GM19193 (cell line): ENCODE measurements at regions not wholly inside any gene's neighbourhood (a gene's known extent, or its start where the extent isn't known, plus 50 kb on each side); places are given as distances from the start of the nearest gene placed in this dataset.

ENCODE experiments used
- POLR2A ChIP-seq: IDR thresholded peaks from 4 replicates; pipeline ENCODE4 v1.6.1; 2011; ENCODE audit not compliant: insufficient read depth, insufficient read length; ENCODE audit errors: extremely low read depth

DNA sequence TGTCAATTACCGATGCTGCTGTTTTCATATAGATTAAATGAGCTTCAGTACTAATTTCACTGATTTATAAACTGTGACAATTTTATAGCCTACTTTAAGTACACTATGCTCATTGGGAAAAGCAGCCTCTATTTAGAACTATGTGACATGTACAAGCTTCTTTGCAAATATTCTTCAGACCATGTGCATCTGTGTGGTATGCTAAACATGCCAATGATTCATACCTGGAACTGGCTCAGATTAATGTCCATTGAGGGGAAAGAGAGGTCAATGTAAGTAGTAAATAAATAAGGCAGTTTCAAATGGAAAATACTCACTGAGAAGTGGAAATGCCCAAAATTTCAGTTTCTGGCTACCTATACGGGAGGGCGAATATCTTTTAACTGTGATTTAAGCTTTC lies 777.7 kb downstream of the C6orf118 start:
- TF ChIP-seq POLR2A: no peak

DNA sequence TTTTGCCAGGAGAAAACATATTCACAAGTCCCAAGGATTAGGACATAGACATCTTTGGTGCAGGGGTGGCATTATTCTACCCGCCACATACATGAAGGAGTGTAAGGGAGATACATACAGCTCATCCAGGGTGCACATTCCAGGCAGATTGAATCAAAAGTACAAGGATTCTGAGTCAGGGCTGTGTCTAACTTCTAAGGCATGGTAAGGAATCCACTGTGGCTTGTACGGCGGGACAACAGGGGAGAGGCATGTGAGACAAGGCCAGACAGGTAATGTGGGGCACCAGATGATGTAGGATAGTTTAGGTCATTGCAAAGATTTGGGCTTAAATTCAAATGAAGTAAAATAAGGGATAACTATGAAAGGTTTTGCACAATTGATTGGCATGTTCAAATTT lies 780.9 kb downstream of the C6orf118 start:
- TF ChIP-seq POLR2A: no peak

DNA sequence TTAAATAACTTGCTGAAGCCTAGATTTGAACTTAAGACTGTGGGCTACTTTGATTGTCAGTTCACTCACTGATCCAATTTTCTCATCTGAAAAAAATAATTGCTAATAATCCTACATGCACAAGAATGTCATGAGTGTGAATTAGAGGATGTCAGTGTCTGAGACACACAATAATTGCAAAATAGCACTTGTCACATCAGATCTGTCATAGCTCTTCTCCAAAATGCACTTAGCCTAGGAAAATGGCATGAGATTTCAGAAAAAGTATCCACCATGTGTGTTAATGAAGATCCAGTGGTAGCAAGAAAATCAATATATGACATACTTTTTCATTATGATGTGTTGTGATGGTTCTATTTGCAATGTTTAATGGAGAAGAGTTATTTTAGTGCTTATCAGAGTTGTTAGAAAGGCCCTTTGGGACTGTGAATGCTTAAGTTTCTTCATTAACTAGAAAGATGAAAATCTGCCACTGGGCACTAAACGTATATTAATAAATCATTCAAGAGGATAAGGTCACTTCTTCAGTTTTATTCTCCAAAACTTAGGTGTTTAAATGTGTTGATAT lies 786.2 kb downstream of the C6orf118 start:
- TF ChIP-seq POLR2A: no peak

DNA sequence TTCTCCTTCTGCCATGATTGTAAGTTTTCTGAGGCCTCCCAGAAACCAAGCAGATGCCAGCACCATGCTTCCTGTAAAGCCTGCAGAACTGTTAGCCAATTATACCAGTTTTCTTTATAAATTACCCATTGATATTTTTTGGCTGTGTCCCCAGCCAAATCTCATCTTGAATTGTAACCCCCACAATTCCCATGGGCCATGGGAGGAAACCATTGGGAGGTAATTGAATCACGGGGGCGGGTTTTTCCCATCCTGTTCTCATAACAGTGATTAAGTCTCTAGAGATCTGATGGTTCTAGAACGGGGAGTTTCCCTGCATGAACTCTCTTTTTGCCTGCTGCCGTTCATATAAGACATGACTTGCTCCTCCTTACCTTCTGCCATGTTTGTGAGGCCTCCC lies 788.5 kb downstream of the C6orf118 start:
- TF ChIP-seq POLR2A: no peak

DNA sequence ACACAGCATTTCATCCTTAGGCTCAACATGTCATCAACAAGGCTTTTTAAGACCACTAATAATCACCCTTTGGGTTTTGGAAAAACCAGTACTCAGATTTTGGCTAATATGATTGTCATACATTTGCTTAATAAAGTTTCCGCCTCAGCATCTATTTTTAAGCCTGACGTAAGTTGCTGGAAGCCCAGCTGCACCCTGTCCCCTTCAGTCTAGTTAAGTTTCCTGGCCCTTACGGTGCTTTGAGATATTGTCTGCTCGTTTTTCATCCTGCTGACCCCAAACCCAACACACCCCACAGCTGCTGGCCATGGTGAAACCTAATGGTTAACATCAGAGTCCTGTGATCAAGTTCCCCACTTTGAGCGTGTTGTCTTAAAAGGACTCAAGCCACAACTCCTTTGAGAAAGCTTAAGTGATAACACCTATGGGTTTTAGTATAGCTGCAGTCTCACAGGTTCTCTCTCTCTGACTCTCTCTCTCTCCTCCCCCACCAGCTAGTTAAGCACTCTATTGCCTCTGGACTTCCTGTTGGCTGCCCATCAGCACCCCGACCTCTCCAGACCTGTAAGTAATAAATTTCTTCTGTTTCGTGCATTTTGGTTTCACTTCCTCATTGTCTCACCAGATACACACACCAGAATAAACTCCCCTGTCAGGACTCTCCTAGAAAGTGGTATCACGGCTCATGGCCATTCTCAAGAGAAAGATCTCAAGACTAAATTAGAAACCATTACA lies 802.0 kb downstream of the C6orf118 start:
- TF ChIP-seq POLR2A: no peak

DNA sequence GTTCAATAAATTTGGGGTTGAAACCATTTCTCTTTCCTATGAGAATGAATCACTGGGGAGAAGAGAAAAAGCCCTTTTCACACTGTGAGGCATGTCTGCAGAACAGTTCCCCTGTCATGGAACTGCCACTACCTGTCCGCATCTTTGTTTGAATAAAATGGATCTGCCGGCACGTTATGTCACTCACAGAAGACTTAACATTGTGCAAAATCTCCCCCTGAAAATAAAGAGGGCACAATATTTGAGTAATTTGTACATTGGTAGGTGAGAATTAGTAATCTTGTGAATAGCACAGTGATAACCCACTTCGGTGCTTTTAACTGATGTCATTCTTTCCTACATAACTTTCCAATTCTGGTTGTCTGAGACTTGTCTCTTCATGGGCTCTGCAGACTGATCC lies 804.0 kb downstream of the C6orf118 start:
- no peak for TF ChIP-seq POLR2A

DNA sequence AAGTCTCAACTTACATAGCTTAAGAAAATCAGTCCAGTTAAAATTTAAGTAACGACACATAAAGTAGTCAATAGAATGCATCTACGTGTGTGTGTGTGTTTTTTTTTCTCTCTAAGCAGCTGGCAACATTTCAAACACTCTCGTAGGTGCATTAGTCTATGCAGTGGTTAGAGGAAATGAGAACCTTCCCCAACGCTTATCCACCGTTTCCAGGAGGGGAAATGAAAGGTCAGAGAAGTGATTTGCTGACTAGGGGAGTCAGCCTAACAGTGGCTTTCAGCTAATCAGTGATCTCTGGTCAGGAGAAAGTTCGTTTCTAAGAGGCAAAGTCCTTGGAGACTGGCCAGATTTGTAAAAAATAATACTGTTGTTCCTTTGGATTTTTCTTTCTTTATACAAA lies 806.6 kb downstream of the C6orf118 start:
- TF ChIP-seq POLR2A: no peak

DNA sequence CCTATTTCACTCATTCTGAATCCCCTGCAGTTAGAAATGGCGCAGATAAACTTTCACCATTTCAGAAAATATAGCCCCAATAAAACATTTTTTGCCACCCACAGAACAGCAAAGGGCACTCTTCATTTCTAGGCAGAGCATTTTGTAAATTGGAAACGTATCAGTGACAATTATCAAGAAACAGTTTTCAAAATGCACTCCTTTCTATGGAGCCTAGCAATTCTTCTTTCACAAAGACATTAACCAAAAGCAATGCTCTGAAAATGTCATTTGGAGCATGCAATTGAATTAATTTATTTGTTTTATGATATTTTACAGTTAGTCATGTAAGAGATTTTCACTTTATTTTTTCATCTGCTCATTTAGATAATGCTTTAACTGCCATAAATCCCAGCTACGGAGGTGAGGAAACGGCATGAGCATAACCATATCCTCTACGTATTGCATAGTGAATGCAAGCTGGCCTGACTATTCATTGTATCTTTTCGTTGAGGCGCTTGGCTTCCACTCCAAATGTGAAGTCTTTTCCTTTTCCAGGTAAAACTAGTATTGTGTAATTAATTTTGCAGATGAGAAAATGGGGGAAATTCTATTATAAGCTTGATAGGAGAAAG lies 813.4 kb downstream of the C6orf118 start:
- no peak for TF ChIP-seq POLR2A

DNA sequence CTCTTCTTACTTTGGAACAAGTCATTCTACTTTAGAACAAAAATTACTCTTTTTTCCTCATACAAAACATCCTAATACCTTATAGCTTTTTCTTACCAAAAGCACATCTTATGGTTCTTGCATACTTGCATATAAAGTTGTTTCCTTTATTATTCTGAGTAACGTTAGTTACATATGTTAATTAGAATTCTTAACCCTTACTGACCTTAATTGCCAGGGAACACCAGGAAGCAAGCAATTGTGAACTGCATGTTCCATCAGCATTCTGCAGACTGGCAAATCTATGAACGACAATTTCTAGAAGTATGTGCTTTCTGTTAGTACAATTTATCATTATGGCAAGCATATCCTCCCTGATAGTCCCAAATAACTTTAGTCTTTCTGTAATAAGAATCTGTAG lies 831.0 kb downstream of the C6orf118 start:
- no peak for TF ChIP-seq POLR2A

DNA sequence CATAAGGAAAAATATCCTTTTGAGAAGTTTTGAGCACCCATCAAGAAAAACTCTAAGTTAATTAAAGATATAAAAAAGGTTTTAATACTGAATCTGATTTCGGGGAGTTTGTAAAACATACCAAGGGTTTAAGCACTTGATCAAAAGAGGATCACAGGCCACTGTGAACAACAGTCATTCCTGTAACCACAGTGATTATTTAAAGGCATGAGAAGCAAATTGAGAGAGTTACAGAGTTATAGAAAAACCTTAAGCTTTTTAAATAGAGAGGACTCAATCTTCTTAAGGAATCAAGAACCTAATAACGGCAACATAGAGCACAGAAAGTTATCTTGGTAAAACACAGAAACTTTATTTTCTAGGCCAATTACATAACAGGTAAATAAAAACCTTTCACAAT lies 831.6 kb downstream of the C6orf118 start:
- no peak for TF ChIP-seq POLR2A

DNA sequence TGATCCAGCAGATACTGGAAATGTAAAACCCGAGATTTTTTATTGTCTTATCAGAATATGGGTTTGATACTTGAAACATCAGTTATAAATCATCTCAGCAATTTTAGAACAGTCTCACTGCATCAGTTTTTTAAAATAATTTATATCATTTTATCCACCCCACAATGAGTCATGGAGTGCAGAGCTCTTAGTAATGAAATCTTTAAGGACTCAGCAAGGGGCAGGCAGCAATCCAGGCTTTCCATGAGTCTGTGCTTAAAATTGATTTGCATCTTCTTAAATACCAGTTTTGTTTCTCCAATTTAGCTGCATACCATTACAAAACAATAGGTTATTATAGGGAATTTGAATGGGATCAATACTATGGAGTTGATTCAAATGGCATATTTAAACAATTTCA lies 832.3 kb downstream of the C6orf118 start:
- no peak for TF ChIP-seq POLR2A

DNA sequence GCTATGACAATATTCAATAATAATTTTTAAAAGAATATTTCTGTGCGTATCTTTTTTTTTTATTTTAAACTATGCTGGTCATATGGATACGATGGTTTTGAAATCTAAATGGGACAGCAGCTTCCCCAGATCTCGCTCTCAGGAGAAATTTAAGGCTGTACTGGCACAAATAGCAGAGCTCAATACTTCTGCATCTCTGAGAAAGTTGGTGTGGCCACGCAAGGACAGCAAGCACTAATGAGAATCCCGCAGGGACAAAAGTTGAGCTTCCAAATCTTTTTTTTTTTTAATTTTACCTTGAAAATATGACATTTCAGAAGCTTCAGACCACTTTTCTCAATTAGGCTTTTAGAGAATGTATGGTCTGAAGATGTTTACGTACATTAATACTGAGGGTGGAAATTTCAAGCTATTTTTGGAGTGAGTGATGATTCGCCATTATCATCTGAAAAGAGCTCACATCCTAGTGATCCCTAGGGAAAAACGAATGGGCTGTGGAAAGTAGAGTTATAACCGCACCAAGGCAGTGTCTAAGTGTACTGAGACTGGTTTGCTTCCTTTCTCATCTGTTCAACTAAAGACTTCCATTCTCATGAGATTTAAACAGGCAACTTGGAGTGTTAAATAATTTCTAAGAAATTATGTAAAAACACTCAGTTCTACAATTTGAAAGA lies 840.0 kb downstream of the C6orf118 start:
- TF ChIP-seq POLR2A: no peak

DNA sequence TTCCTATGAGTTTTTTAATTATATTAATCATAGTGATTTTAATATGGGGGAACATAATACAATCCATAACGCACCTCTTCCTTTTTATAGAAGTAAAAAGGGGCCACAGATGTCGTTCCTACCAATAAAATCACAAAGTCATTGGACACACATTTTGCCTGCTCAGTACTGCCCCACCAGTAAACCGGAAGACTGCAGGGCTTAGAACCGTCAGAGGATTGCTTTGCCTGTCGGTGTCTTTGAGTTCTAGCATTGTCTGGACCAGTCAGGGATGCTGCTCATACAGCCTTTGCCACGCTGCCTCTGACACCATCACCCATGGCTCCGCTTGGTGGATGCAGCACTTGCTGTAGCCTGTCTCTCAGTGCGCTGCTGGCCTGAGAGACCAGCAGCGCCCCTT lies 853.6 kb downstream of the C6orf118 start:
- TF ChIP-seq POLR2A: no peak

DNA sequence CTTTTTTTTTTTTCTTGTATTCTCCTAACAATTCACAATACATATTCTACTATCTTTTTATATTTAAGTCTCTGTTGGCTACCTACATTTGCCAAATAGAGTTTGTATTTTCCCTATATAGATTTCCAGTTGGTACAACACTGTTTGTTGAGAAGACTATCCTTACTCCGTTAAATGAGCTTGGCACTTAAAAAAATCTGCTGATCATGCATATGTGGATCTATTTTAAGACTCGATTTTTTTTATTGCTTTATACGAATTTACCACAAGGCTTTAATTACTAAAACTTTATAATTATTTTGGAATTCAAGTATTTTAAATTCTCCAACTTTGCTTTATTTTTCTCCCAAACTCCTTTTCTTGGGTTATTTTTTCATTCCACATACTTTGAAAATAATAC lies 855.6 kb downstream of the C6orf118 start:
- TF ChIP-seq POLR2A: no peak

DNA sequence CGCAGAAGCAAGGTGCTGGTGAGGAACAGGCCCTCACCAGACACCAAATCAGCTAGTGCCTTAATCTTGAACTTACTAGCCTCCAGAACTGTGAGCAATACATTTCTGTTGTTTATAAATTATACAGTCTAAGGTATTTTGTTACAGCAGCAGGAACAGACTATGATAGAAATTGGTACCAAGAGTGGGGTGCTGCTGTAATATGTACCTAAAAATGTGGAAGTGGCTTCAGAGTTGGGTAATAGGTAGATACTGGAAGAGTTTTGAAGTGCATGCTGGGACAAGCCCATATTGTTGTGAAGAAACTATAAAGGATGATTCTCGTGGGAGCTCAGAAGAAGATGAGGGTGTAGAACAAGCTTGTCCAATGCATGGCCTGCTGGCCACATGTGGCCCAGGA lies 866.8 kb downstream of the C6orf118 start:
- no peak for TF ChIP-seq POLR2A

DNA sequence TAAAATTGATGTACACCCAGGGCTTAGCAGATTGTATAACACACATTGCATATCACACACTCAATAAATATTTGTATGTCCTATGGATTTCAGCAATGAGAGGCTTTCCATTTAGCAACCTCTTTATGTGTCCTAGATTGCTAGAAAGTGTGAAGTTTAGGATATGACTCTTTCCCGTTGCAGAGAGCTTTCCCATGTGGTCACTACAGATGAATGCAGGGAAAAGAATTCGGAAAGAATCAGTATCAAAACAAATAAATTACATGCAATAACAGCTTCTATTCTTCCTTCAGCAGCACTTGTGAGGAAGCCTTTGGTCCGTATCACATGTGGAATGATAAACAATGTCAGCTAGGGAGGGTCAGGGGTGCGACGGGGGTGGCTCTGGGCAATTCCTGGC lies 870.1 kb downstream of the C6orf118 start:
- TF ChIP-seq POLR2A: no peak
